Smooth muscle cell (in vitro differentiated cells): ENCODE measurements at regions not wholly inside any gene's neighbourhood (a gene's known extent, or its start where the extent isn't known, plus 50 kb on each side); places are given as distances from the start of the nearest gene placed in this dataset.

ENCODE experiments used
- DNase-seq: peaks from one replicate; lab custom pipeline; 2025; ENCODE audit not compliant: unreplicated experiment; lab: John Stamatoyannopoulos, UW
- H2AFZ ChIP-seq: fragments of 200-600 bp; sonication (generic); 2 replicates; pipeline ENCODE4 v1.6.0; 2016; ENCODE audit warnings: antibody characterized with exemption, low read depth, mild to moderate bottlenecking
- H3F3A ChIP-seq: fragments of 200-600 bp; sonication (generic); 2 replicates; pipeline ENCODE4 v1.6.0; 2017; ENCODE audit warnings: antibody characterized with exemption, low read depth
- H3K27ac ChIP-seq: fragments of 200-600 bp; sonication (generic); 2 replicates; pipeline ENCODE4 v1.5.1; 2016; ENCODE audit warnings: low read depth, mild to moderate bottlenecking
- H3K27me3 ChIP-seq: fragments of 200-600 bp; sonication (generic); 2 replicates; pipeline ENCODE4 v1.6.1; 2016; ENCODE audit warnings: low read depth, mild to moderate bottlenecking
- H3K36me3 ChIP-seq: fragments of 200-600 bp; sonication (generic); 2 replicates; pipeline ENCODE4 v1.5.1; 2016; ENCODE audit warnings: low read depth
- H3K4me1 ChIP-seq: fragments of 200-600 bp; sonication (generic); 2 replicates; pipeline ENCODE4 v1.5.1; 2016; ENCODE audit warnings: low read depth
- H3K4me2 ChIP-seq: fragments of 200-600 bp; sonication (generic); 2 replicates; pipeline ENCODE4 v1.6.0; 2016; ENCODE audit warnings: mild to moderate bottlenecking
- H3K4me3 ChIP-seq: fragments of 200-600 bp; sonication (generic); 2 replicates; pipeline ENCODE4 v1.5.1; 2016; ENCODE audit warnings: mild to moderate bottlenecking
- H3K79me2 ChIP-seq: fragments of 200-600 bp; sonication (generic); 2 replicates; pipeline ENCODE4 v1.6.0; 2016; ENCODE audit warnings: low read depth, mild to moderate bottlenecking
- H3K9ac ChIP-seq: fragments of 200-600 bp; sonication (generic); 2 replicates; pipeline ENCODE4 v1.6.0; 2016; ENCODE audit warnings: low read depth
- H3K9me3 ChIP-seq: fragments of 200-600 bp; sonication (generic); replicated peaks from 2 replicates; pipeline ENCODE4 v1.5.1; 2016; ENCODE audit warnings: low read depth
- H4K20me1 ChIP-seq: fragments of 200-600 bp; sonication (generic); 2 replicates; pipeline ENCODE4 v1.6.0; 2016; ENCODE audit warnings: low read depth
- WGBS: methylation state at CpG from one replicate; pipeline ENCODE4 v1.1.7; 2016; ENCODE audit warnings: low lambda C conversion rate; 5-methylcytosine and 5-hydroxymethylcytosine counted together
- TF ChIP-seq, protein P1 (sequence below): fragments of 200-600 bp; sonication (generic); IDR thresholded peaks from 2 replicates; pipeline ENCODE4 v1.5.1; 2017; ENCODE audit warnings: borderline replicate concordance, mild to moderate bottlenecking, antibody characterized with exemption; ENCODE audit not compliant: insufficient read depth, poor library complexity, severe bottlenecking

DNA sequence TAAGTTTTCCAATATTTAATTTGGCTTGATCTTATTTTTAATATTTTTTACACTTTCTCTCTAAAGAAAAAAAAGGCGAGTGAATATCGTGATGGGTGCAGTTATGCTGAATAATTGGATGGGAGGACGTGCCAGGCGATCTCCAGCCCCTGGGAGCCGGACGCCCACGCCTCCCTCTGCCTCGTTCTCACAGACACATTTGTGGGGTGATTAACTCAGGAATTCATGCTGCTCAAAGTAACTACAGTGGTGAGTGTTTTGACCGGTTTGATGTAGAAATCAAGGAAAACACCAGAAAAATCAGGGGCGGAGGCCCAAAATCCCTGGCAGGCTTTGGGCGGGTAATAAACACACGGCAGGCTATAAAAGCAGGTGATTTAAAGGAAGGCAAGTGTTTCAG is 736.8 kb upstream of the SALL3 start:
- H3K4me3 ChIP-seq = no peak overlapping the region
- 55% methylated on average over 12 of the region's 12 CpGs for WGBS
- no peaks in the 10 kb centered on the region for H3K79me2 ChIP-seq
- no peaks in the 10 kb centered on the region for H3K27me3 ChIP-seq
- H3K9me3 ChIP-seq = no peaks in the 10 kb centered on the region
- no peak overlapping the region for H2AFZ ChIP-seq
- no peak overlapping the region for H3K9ac ChIP-seq
- DNase-seq = no peak
- no peaks in the 10 kb centered on the region for H4K20me1 ChIP-seq
- H3K4me2 ChIP-seq = peak overlapping the region; percentile 18
- no peak overlapping the region for H3K27ac ChIP-seq
- peaks cover 28% of the 10 kb centered on the region for H3K4me1 ChIP-seq
- H3K36me3 ChIP-seq = no peaks in the 10 kb centered on the region
- TF ChIP-seq, protein P1, sequence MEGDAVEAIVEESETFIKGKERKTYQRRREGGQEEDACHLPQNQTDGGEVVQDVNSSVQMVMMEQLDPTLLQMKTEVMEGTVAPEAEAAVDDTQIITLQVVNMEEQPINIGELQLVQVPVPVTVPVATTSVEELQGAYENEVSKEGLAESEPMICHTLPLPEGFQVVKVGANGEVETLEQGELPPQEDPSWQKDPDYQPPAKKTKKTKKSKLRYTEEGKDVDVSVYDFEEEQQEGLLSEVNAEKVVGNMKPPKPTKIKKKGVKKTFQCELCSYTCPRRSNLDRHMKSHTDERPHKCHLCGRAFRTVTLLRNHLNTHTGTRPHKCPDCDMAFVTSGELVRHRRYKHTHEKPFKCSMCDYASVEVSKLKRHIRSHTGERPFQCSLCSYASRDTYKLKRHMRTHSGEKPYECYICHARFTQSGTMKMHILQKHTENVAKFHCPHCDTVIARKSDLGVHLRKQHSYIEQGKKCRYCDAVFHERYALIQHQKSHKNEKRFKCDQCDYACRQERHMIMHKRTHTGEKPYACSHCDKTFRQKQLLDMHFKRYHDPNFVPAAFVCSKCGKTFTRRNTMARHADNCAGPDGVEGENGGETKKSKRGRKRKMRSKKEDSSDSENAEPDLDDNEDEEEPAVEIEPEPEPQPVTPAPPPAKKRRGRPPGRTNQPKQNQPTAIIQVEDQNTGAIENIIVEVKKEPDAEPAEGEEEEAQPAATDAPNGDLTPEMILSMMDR = no peak
- no peaks in the 10 kb centered on the region for H3F3A ChIP-seq

DNA sequence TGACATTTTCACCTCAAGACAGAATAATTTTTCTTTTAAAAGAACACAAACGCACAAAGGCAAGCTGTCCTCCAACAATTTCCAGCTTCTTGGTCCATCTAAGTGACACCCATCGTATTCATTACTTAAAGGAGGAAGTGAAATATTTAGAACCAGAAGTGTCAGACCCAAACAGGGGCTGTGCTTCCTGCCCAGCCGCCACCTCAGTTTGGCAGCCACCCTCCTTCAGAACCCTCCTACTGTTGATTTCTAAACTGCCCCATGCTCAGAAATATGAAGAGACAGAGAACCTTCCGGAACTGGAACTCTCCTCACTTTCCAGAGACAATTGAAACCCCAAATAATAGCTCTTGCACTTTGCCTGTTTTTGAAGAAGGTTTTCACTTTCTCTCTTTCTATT is 734.8 kb upstream of the SALL3 start:
- TF ChIP-seq, protein P1 = no peak
- no peak overlapping the region for H3K4me3 ChIP-seq
- H2AFZ ChIP-seq = no peak overlapping the region
- no peaks in the 10 kb centered on the region for H3K36me3 ChIP-seq
- DNase-seq = no peak
- 65% methylated on average over 4 of the region's 4 CpGs for WGBS
- no peaks in the 10 kb centered on the region for H3K9me3 ChIP-seq
- peaks cover 6% of the 10 kb centered on the region for H3K27me3 ChIP-seq
- no peaks in the 10 kb centered on the region for H3K79me2 ChIP-seq
- H3K27ac ChIP-seq = no peak overlapping the region
- no peaks in the 10 kb centered on the region for H3F3A ChIP-seq
- H3K9ac ChIP-seq = no peak overlapping the region
- peaks cover 28% of the 10 kb centered on the region for H3K4me1 ChIP-seq
- H3K4me2 ChIP-seq = no peak overlapping the region
- no peaks in the 10 kb centered on the region for H4K20me1 ChIP-seq

GRCh38 chr18:78245451-78245850 is 734.2 kb upstream of the SALL3 start:
- H3K4me3 ChIP-seq = no peak overlapping the region
- no peak overlapping the region for H3K4me2 ChIP-seq
- no peak for DNase-seq
- H3K27me3 ChIP-seq = peaks cover 6% of the 10 kb centered on the region
- no peak overlapping the region for H2AFZ ChIP-seq
- H3K9ac ChIP-seq = no peak overlapping the region
- H3K36me3 ChIP-seq = no peaks in the 10 kb centered on the region
- H4K20me1 ChIP-seq = no peaks in the 10 kb centered on the region
- no peaks in the 10 kb centered on the region for H3F3A ChIP-seq
- H3K9me3 ChIP-seq = no peaks in the 10 kb centered on the region
- no peak overlapping the region for H3K27ac ChIP-seq
- 95% methylated on average over 9 of the region's 9 CpGs for WGBS
- no peaks in the 10 kb centered on the region for H3K79me2 ChIP-seq
- H3K4me1 ChIP-seq = peaks cover 25% of the 10 kb centered on the region
- TF ChIP-seq, protein P1 = no peak

DNA sequence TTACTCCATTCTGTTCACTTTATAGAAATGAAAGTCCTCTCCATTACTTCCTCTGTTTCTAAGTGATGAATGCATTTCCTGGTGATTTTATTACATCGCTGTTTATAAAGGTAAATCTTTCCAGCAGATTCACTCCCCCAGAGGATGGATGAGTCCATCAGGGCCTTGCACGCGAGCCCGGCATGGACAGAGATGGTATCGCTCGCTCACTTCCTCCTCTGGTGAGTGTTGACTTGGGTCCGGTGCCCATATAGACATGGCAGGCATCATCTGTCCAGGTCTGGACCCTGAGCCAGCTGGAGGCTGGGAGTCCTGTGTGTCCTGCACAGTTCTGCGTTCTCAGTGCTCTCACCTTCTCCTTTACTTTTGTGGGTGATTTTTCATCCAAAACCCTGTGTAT is 733.6 kb upstream of the SALL3 start:
- no peak overlapping the region for H3K27ac ChIP-seq
- 88% methylated on average over 8 of the region's 8 CpGs for WGBS
- H3K4me3 ChIP-seq = no peak overlapping the region
- H3K27me3 ChIP-seq = peaks cover 6% of the 10 kb centered on the region
- no peak overlapping the region for H2AFZ ChIP-seq
- TF ChIP-seq, protein P1 = no peak
- H3K36me3 ChIP-seq = no peaks in the 10 kb centered on the region
- DNase-seq = no peak
- no peaks in the 10 kb centered on the region for H4K20me1 ChIP-seq
- H3F3A ChIP-seq = no peaks in the 10 kb centered on the region
- no peaks in the 10 kb centered on the region for H3K9me3 ChIP-seq
- no peak overlapping the region for H3K9ac ChIP-seq
- no peaks in the 10 kb centered on the region for H3K79me2 ChIP-seq
- no peak overlapping the region for H3K4me2 ChIP-seq
- H3K4me1 ChIP-seq = peaks cover 19% of the 10 kb centered on the region
